ENCODE measurements at regions not wholly inside any gene's neighbourhood (a gene's known extent, or its start where the extent isn't known, plus 50 kb on each side); places are given as distances from the start of the nearest gene placed in this dataset.

- no peak for TF ChIP-seq CTCF (IDR thresholded peaks at IDR 0.05)
- no peak for TF ChIP-seq POLR2A (IDR thresholded peaks at IDR 0.05)
Observed at GRCh38 chr2:150811259-150811855, 323.9 kb upstream of the RND3 start.
